Liver (tissue), 8 donors: ENCODE measurements at regions not wholly inside any gene's neighbourhood (a gene's known extent, or its start where the extent isn't known, plus 50 kb on each side); places are given as distances from the start of the nearest gene placed in this dataset.

Source experiments
- DNase-seq: peaks from one replicate; pipeline ENCODE4 v3.0.0-alpha.2; 2017; ENCODE audit warnings: low spot score
- H3K27ac ChIP-seq, 2 donors: one replicate each; pipeline ENCODE4 v1.7.0; 2013; ENCODE audit warnings: inconsistent platforms in 2 of 2, low read length in 2 of 2, control low read depth in 1 of 2, low read depth in 1 of 2, mild to moderate bottlenecking in 1 of 2
- H3K27me3 ChIP-seq, 4 donors: one replicate each; pipeline versions ENCODE4 v1.6.1 to v1.7.0; 2013; ENCODE audit warnings: low read length in 3 of 4, inconsistent platforms in 1 of 4, mild to moderate bottlenecking in 1 of 4, moderate library complexity in 1 of 4; ENCODE audit not compliant: control insufficient read depth in 4 of 4, insufficient read depth in 4 of 4
- H3K36me3 ChIP-seq, 4 donors: one replicate each; pipeline versions ENCODE4 v1.6.1 to v1.7.0; 2013; ENCODE audit warnings: low read length in 3 of 4, mild to moderate bottlenecking in 3 of 4, low read depth in 1 of 4, moderate library complexity in 1 of 4; ENCODE audit not compliant: control insufficient read depth in 4 of 4, insufficient read depth in 3 of 4
- H3K4me1 ChIP-seq, 4 donors: one replicate each; pipeline versions ENCODE4 v1.6.1 to v1.7.0; 2013; ENCODE audit warnings: low read length in 3 of 4, mild to moderate bottlenecking in 3 of 4, moderate library complexity in 1 of 4; ENCODE audit not compliant: control insufficient read depth in 4 of 4, insufficient read depth in 4 of 4
- H3K4me3 ChIP-seq, 3 donors: one replicate each; pipeline versions ENCODE4 v1.6.1 to v1.7.0; 2013; ENCODE audit warnings: low read length in 3 of 3, control low read depth in 1 of 3, low read depth in 1 of 3, mild to moderate bottlenecking in 1 of 3
- H3K9ac ChIP-seq, 2 donors: one replicate each; pipeline ENCODE4 v1.7.0; 2013; ENCODE audit warnings: low read length in 2 of 2, mild to moderate bottlenecking in 2 of 2, moderate library complexity in 2 of 2, control low read depth in 1 of 2, low read depth in 1 of 2
- H3K9me3 ChIP-seq, 4 donors: one replicate each; pipeline versions ENCODE4 v1.6.1 to v1.7.0; 2013; ENCODE audit warnings: low read length in 3 of 4; ENCODE audit not compliant: control insufficient read depth in 4 of 4
- EGR1 ChIP-seq, 2 donors: IDR thresholded peaks; 2 replicates each; pipeline ENCODE4 v1.6.1; 2016 to 2018; ENCODE audit warnings: antibody characterized with exemption in 2 of 2, low read depth in 2 of 2
- FOXA1 ChIP-seq: IDR thresholded peaks from 2 replicates; pipeline ENCODE4 v1.6.1; 2016; ENCODE audit warnings: antibody characterized with exemption
- GABPA ChIP-seq, 2 donors: IDR thresholded peaks in 1 of 2; conservative IDR thresholded peaks in 1 of 2; 2 replicates each; pipeline ENCODE4 v1.6.1; 2016; ENCODE audit warnings: antibody characterized with exemption in 2 of 2, mild to moderate bottlenecking in 1 of 2, moderate library complexity in 1 of 2
- RAD21 ChIP-seq, 2 donors: IDR thresholded peaks; 2 replicates each; pipeline ENCODE4 v1.6.1; 2016; ENCODE audit warnings: antibody characterized with exemption in 2 of 2, mild to moderate bottlenecking in 2 of 2
- RXRA ChIP-seq, 2 donors: IDR thresholded peaks; 2 replicates each; pipeline ENCODE4 v1.6.1; 2017 to 2018; ENCODE audit warnings: antibody characterized with exemption in 2 of 2, mild to moderate bottlenecking in 1 of 2
- WGBS: extraction: QIAGEN DNeasy Blood & Tissue Kit; methylation state at CpG from one replicate; pipeline ENCODE4 v1.1.7; 2013; 5-methylcytosine and 5-hydroxymethylcytosine counted together
- TF ChIP-seq, protein P1 (sequence below): IDR thresholded peaks from 2 replicates; pipeline ENCODE4 v1.6.1; 2016; ENCODE audit warnings: antibody characterized with exemption, mild to moderate bottlenecking
- TF ChIP-seq, protein P2 (sequence below): fragments of 150-350 bp; IDR thresholded peaks from 2 replicates; pipeline ENCODE4 v1.5.1; 2017; ENCODE audit warnings: improper control_type of control experiment, low read depth, low read length; ENCODE audit not compliant: missing input control
- TF ChIP-seq, protein P3 (sequence below): IDR thresholded peaks from 2 replicates; pipeline ENCODE4 v1.6.1; 2016; ENCODE audit warnings: antibody characterized with exemption
- donor health status: healthy.
- donor health status: healthy.
- donor health status: healthy.
- donor health status: healthy.
- donor health status: healthy.

DNA sequence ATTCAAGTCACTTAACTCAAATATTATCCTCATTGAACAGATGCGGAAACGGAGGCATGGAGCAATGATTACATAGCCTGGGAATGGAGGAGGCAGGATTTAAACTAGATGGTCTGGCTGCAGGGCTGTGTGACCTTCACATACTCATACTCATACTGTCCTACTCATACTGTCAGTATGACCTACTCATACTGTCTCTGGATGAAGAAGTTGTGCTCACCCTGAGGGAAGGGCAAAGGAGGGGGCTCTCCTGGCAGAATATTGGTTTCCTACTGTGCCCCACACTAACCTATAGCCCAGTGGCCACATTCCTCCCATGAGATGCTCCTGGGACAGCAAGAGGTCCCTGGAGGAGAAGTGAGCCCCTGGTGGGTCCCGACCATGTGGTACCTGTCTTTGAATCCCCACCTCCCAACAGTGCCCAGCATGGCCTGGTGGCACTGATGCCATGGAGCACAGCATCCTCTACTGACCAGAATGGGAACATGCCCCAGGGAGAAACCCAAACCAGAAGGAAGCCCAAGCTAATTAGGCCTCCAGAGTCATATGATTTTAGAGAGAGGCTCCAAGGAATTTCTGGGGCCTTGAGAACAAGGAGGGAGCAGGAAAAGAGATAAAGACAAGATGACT, 197.3 kb upstream of the SDK2 start:
- no peak for DNase-seq
- 83% methylated on average over 3 of the region's 3 CpGs for WGBS
- Histone ChIP-seq H3K4me1 (no peaks in the 10 kb centered on the region), H3K9me3 (no peaks in the 10 kb centered on the region), H3K9ac (no peak overlapping the region), H3K36me3 (no peaks in the 10 kb centered on the region), H3K4me3 (no peak overlapping the region), H3K27me3 (no peaks in the 10 kb centered on the region), H3K27ac (no peak overlapping the region)
- TF ChIP-seq, protein P1, sequence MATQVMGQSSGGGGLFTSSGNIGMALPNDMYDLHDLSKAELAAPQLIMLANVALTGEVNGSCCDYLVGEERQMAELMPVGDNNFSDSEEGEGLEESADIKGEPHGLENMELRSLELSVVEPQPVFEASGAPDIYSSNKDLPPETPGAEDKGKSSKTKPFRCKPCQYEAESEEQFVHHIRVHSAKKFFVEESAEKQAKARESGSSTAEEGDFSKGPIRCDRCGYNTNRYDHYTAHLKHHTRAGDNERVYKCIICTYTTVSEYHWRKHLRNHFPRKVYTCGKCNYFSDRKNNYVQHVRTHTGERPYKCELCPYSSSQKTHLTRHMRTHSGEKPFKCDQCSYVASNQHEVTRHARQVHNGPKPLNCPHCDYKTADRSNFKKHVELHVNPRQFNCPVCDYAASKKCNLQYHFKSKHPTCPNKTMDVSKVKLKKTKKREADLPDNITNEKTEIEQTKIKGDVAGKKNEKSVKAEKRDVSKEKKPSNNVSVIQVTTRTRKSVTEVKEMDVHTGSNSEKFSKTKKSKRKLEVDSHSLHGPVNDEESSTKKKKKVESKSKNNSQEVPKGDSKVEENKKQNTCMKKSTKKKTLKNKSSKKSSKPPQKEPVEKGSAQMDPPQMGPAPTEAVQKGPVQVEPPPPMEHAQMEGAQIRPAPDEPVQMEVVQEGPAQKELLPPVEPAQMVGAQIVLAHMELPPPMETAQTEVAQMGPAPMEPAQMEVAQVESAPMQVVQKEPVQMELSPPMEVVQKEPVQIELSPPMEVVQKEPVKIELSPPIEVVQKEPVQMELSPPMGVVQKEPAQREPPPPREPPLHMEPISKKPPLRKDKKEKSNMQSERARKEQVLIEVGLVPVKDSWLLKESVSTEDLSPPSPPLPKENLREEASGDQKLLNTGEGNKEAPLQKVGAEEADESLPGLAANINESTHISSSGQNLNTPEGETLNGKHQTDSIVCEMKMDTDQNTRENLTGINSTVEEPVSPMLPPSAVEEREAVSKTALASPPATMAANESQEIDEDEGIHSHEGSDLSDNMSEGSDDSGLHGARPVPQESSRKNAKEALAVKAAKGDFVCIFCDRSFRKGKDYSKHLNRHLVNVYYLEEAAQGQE, result no peak
- TF ChIP-seq, protein P2, sequence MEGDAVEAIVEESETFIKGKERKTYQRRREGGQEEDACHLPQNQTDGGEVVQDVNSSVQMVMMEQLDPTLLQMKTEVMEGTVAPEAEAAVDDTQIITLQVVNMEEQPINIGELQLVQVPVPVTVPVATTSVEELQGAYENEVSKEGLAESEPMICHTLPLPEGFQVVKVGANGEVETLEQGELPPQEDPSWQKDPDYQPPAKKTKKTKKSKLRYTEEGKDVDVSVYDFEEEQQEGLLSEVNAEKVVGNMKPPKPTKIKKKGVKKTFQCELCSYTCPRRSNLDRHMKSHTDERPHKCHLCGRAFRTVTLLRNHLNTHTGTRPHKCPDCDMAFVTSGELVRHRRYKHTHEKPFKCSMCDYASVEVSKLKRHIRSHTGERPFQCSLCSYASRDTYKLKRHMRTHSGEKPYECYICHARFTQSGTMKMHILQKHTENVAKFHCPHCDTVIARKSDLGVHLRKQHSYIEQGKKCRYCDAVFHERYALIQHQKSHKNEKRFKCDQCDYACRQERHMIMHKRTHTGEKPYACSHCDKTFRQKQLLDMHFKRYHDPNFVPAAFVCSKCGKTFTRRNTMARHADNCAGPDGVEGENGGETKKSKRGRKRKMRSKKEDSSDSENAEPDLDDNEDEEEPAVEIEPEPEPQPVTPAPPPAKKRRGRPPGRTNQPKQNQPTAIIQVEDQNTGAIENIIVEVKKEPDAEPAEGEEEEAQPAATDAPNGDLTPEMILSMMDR, result peak; percentile 64
- peak; percentile 81 to 88 for TF ChIP-seq RAD21 (IDR thresholded peaks at IDR 0.05)

DNA sequence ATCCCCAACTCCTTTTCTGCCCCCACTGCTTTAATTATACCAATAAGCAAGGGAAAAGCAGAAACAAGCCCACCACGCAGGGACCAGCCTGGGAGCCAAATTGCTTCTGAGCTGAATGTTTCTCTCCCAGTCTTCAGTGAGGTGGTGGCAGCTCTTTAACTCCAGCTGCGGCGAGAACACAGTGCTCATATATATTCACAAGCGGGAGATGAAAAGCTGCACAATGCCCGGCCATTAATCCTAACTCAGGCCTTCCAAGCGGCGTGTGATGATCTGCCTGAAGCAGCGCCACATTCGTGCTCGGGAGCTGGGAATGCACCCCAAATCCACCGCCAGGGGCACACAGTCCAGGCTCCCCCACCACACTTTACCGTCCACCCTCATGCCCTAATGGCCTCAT, 203.7 kb upstream of the SDK2 start:
- H3K9ac ChIP-seq, result no peak overlapping the region

More for the DNA sequence above, 203.7 kb upstream of the SDK2 start:
- Histone ChIP-seq H3K27me3 (no peaks in the 10 kb centered on the region), H3K36me3 (no peaks in the 10 kb centered on the region), H3K27ac (no peak overlapping the region), H3K9me3 (no peaks in the 10 kb centered on the region), H3K4me1 (peaks cover 0 to 2% (median 0%) of the 10 kb centered on the region in 4 donors), H3K4me3 (no peak overlapping the region)
- WGBS, result 94% methylated on average over 12 of the region's 12 CpGs
- no peak for DNase-seq
- TF ChIP-seq, protein P1, result no peak
- no peak for TF ChIP-seq GABPA (IDR thresholded peaks at IDR 0.05 in 1 of 2, conservative IDR thresholded peaks at IDR 0.05 in 1 of 2)
- TF ChIP-seq EGR1 (IDR thresholded peaks at IDR 0.05; ENCODE audit: low read depth in 2 of 2), result no peak
- TF ChIP-seq RAD21 (IDR thresholded peaks at IDR 0.05), result no peak
- no peak for TF ChIP-seq FOXA1
- TF ChIP-seq, protein P3, sequence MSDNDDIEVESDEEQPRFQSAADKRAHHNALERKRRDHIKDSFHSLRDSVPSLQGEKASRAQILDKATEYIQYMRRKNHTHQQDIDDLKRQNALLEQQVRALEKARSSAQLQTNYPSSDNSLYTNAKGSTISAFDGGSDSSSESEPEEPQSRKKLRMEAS, result no peak
- TF ChIP-seq RXRA (IDR thresholded peaks at IDR 0.05), result no peak
